ENCODE measurements at regions not wholly inside any gene's neighbourhood (a gene's known extent, or its start where the extent isn't known, plus 50 kb on each side); places are given as distances from the start of the nearest gene placed in this dataset.

DNA sequence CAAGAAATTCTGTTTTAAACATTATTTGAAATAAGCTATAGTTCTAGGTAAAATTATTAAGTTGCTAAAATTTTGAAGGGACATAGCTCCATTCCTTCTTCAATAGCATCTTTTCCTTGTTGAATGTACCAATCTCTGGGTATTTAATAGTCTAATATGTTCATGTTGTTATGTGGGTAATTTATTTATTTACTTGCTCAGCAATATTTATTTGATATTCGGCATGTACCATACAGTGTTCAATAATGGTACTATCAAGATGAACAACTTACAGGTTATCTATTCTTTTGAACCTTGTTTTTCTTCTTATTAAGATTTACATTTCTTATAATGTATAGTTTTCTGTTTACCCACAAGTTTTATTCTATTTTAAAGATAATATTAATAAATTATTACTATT, 1616.8 kb upstream of the PIK3C3 start:
- TF ChIP-seq TAF1 (IDR thresholded peaks at IDR 0.05; ENCODE audit: borderline replicate concordance, insufficient read depth, low read length): no peak
- TF ChIP-seq, protein P1, sequence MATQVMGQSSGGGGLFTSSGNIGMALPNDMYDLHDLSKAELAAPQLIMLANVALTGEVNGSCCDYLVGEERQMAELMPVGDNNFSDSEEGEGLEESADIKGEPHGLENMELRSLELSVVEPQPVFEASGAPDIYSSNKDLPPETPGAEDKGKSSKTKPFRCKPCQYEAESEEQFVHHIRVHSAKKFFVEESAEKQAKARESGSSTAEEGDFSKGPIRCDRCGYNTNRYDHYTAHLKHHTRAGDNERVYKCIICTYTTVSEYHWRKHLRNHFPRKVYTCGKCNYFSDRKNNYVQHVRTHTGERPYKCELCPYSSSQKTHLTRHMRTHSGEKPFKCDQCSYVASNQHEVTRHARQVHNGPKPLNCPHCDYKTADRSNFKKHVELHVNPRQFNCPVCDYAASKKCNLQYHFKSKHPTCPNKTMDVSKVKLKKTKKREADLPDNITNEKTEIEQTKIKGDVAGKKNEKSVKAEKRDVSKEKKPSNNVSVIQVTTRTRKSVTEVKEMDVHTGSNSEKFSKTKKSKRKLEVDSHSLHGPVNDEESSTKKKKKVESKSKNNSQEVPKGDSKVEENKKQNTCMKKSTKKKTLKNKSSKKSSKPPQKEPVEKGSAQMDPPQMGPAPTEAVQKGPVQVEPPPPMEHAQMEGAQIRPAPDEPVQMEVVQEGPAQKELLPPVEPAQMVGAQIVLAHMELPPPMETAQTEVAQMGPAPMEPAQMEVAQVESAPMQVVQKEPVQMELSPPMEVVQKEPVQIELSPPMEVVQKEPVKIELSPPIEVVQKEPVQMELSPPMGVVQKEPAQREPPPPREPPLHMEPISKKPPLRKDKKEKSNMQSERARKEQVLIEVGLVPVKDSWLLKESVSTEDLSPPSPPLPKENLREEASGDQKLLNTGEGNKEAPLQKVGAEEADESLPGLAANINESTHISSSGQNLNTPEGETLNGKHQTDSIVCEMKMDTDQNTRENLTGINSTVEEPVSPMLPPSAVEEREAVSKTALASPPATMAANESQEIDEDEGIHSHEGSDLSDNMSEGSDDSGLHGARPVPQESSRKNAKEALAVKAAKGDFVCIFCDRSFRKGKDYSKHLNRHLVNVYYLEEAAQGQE (IDR thresholded peaks at IDR 0.05; ENCODE audit: insufficient read depth in 1 of 2, low read depth in 2 of 2, low read length in 2 of 2): no peak
- TF ChIP-seq SIN3A (IDR thresholded peaks at IDR 0.05; ENCODE audit: borderline replicate concordance, insufficient read depth, low read length): no peak
- TF ChIP-seq FOXP2 (optimal IDR thresholded peaks at IDR 0.05; ENCODE audit: borderline replicate concordance, extremely low read depth, extremely low read length, insufficient read depth): no peak
- no peak for TF ChIP-seq POLR2AphosphoS5 (IDR thresholded peaks at IDR 0.05; ENCODE audit: low read depth, low read length)

GRCh38 chr18:40326985-40327384, 1628.0 kb upstream of the PIK3C3 start:
- TF ChIP-seq FOXP2 (optimal IDR thresholded peaks at IDR 0.05; ENCODE audit: borderline replicate concordance, extremely low read depth, extremely low read length, insufficient read depth) (no peak), POLR2AphosphoS5 (IDR thresholded peaks at IDR 0.05; ENCODE audit: low read depth, low read length) (no peak), SIN3A (IDR thresholded peaks at IDR 0.05; ENCODE audit: borderline replicate concordance, insufficient read depth, low read length) (no peak), TAF1 (IDR thresholded peaks at IDR 0.05; ENCODE audit: borderline replicate concordance, insufficient read depth, low read length) (no peak)
- TF ChIP-seq, protein P1 (IDR thresholded peaks at IDR 0.05; ENCODE audit: insufficient read depth in 1 of 2, low read depth in 2 of 2, low read length in 2 of 2): no peak

GRCh38 chr18:40325988-40326387, 1629.0 kb upstream of the PIK3C3 start:
- TF ChIP-seq SIN3A (IDR thresholded peaks at IDR 0.05; ENCODE audit: borderline replicate concordance, insufficient read depth, low read length) (no peak), FOXP2 (optimal IDR thresholded peaks at IDR 0.05; ENCODE audit: borderline replicate concordance, extremely low read depth, extremely low read length, insufficient read depth) (no peak), POLR2AphosphoS5 (IDR thresholded peaks at IDR 0.05; ENCODE audit: low read depth, low read length) (no peak)
- TF ChIP-seq, protein P1 (IDR thresholded peaks at IDR 0.05; ENCODE audit: insufficient read depth in 1 of 2, low read depth in 2 of 2, low read length in 2 of 2): no peak

DNA sequence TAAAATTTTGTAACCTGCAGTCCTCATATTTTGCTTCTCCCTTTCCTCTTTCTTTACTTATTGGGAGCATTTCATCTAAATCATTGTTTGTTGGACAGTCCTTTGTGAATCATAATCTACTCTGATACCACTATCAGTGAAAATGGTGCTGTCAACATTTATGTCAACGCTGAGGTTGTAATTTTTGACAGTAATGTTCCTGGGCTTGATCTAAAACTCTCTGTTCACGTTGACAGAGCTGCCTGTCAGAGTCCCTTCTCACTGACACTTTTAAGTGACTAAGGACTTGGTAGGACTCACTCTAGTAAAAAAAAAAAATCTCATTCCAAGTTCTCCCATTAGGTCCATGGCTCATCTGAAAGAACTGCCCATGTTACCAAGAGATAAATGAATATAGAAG, 1640.8 kb upstream of the PIK3C3 start:
- TF ChIP-seq, protein P1 (IDR thresholded peaks at IDR 0.05; ENCODE audit: insufficient read depth in 1 of 2, low read depth in 2 of 2, low read length in 2 of 2): no peak
- TF ChIP-seq TAF1 (IDR thresholded peaks at IDR 0.05; ENCODE audit: borderline replicate concordance, insufficient read depth, low read length) (no peak), FOXP2 (optimal IDR thresholded peaks at IDR 0.05; ENCODE audit: borderline replicate concordance, extremely low read depth, extremely low read length, insufficient read depth) (no peak), POLR2AphosphoS5 (IDR thresholded peaks at IDR 0.05; ENCODE audit: low read depth, low read length) (no peak), SIN3A (IDR thresholded peaks at IDR 0.05; ENCODE audit: borderline replicate concordance, insufficient read depth, low read length) (no peak)

Data from PFSK-1 (cell line).